Activated CD4-positive, alpha-beta T cell treated with anti-CD3 and anti-CD28 coated beads, Interleukin-2, amount 10 ng/mL, durations not matched to agents 7 days and 5 days (primary cell): ENCODE measurements at regions not wholly inside any gene's neighbourhood (a gene's known extent, or its start where the extent isn't known, plus 50 kb on each side); places are given as distances from the start of the nearest gene placed in this dataset.
"Not testable (repeated sequence)": the region's sequence is repeated elsewhere in the genome, so short reads cannot be mapped to it uniquely, and the experiment has no call there.

ENCODE experiments used
- CTCF ChIA-PET: fragments of 350-600 bp; sonication (Branson Sonifier 250); formaldehyde crosslinking; loops from one replicate; lab custom pipeline; 2021; ENCODE audit warnings: antibody characterized with exemption; lab: Charles Lee
- POLR2A ChIA-PET: fragments of 350-600 bp; sonication (Branson Sonifier 250); formaldehyde crosslinking; loops from one replicate; lab custom pipeline; 2021; ENCODE audit warnings: antibody characterized with exemption; lab: Charles Lee
- DNase-seq: peaks from one replicate; pipeline ENCODE4 v3.0.0-alpha.2; 2020
- H3K27ac Mint-ChIP-seq: one replicate; pipeline ENCODE4 v1.8.0; 2021; ENCODE audit warnings: mild to moderate bottlenecking, moderate library complexity, mixed read lengths
- H3K27me3 Mint-ChIP-seq: one replicate; pipeline ENCODE4 v1.8.0; 2021; ENCODE audit warnings: mixed read lengths
- H3K36me3 Mint-ChIP-seq: one replicate; pipeline ENCODE4 v1.8.0; 2021; ENCODE audit warnings: low read depth, mixed read lengths
- H3K4me1 Mint-ChIP-seq: one replicate; pipeline ENCODE4 v1.8.0; 2021; ENCODE audit warnings: mixed read lengths
- H3K4me3 Mint-ChIP-seq: one replicate; pipeline ENCODE4 v1.8.0; 2021; ENCODE audit warnings: mild to moderate bottlenecking, moderate library complexity, mixed read lengths
- H3K9me3 Mint-ChIP-seq: one replicate; pipeline ENCODE4 v1.8.0; 2021; ENCODE audit warnings: mixed read lengths

DNA sequence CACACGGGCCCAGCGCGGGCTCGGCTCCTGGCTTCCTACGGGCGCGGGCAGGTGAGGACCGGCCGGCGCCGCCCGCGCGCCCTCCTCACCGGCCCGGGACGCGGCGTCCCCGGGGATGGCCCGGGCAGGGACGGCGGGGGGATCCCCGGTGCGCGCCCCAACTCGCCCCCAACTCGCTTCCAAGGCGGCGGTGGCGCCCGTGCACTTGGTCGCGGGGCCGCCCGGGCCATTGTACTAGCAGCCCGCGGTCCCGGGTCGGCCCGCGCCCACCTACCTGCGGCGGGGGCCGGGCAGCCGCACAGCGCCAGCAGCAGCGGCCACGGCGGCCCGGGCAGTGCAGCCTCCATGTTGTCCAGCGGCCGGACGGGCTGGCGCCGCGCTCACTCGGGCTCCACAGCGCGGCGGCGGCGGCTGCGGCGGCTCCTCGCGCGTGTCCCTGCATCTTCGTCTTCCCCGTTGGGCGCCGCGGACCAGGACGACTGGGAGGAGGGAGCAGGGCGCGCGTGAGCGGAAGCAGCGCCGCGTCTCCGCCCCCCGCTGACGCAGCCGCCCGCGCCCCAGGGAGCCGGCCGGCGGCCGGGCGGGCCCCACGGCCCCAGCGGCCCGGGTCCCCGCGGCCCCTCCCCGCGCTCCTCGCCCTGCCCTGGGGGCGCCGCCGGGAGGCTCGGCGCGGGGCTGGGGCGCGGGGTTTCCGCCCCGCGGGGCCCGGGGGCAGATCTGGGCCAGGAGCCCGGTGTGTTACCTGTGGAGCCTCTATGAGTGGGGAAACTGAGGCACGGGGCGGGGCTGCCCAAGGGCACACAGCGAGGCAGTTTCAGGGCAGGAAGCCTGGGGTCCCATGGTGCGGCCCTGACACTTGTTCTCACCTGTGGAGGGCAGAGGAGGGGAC is 159.3 kb upstream of the GRK3 start:
- peaks cover 33% of the 10 kb centered on the region for H3K4me1 Mint-ChIP-seq
- POLR2A ChIA-PET, result no interaction called here

DNA sequence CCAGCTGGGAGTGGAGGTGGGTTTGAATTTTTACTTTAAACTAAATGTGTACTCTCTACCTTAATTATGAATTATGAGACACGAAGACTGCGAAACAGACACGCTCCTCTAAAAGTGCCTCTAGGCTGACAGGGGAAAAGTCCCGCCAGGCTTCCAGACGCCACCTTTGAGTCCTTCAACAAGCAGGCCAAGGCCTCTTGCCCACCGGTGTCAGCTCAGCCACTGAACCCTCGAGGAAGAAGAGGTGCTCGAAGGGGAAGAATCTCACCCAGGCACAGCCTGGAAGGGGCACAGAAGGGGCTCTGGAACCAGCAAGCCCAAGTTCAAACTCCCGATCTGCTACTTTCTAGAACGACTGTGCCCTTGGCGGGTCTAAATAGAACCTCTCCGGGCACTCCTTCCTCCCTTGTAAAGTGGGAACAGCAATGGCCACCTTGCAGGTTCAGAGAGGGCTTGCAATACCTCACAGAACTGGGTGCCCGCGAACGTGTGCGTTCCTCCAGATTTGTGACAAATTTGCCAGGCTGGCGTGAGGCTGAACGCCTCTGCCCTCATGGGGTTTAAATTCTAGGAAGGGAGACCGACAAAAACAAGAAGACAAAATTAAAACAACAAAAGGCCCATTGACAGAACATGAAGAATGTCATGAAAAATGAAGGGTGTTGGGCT is 158.5 kb upstream of the GRK3 start:
- peak overlapping the region; percentile 80 for H3K27ac Mint-ChIP-seq
- H3K27me3 Mint-ChIP-seq, result no peaks in the 10 kb centered on the region
- POLR2A ChIA-PET, result no interaction called here
- no peaks in the 10 kb centered on the region for H3K36me3 Mint-ChIP-seq
- H3K9me3 Mint-ChIP-seq, result no peaks in the 10 kb centered on the region
- CTCF ChIA-PET, result no interaction called here
- no peak for DNase-seq
- peak overlapping the region; percentile 69 for H3K4me3 Mint-ChIP-seq
- H3K4me1 Mint-ChIP-seq, result peaks cover 37% of the 10 kb centered on the region

More for the DNA sequence above, 159.3 kb upstream of the GRK3 start:
- Mint-ChIP-seq H3K27me3 (no peaks in the 10 kb centered on the region), H3K9me3 (no peaks in the 10 kb centered on the region), H3K4me3 (peak overlapping the region; percentile 85), H3K36me3 (no peaks in the 10 kb centered on the region), H3K27ac (peak overlapping the region; percentile 80)
- DNase-seq, result peak; percentile 72
- CTCF ChIA-PET, result no interaction called here

DNA sequence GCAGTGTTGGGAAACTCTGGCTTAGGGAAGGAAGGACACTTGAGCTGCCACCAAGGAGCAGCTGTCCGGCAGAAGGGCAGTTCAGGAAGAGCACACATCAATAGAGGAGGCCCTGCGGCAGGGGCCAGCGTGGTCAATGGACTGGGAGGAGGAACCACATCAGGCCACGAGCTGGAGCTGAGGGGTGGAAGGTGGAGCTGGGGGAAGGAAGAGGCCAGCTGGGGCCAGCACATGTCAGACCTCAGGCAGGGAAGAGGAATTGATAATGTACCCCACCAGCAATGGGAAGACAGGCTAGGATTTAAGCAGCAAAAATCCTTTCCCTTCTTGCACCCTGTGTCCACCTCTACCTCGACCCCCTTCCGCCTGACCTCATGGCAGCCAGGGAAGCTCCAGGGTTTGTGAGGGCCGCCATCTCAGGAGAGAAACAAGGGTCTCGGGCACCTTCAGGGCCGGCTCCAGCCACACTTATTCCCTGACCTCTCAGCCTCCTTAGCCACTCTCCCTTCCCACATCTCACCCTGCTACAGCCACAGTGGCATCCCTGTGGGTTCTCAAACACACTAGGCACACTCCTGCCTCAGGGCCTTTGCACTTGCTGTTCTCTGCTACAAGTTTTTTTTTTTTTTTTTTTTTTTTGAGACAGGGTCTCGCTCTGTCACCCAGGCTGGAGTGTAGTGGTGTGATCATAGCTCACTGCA is 157.8 kb upstream of the GRK3 start:
- H3K36me3 Mint-ChIP-seq, result no peaks in the 10 kb centered on the region
- peak overlapping the region; percentile 69 for H3K4me3 Mint-ChIP-seq
- H3K27me3 Mint-ChIP-seq, result no peaks in the 10 kb centered on the region
- H3K27ac Mint-ChIP-seq, result peak overlapping the region; percentile 13
- no peaks in the 10 kb centered on the region for H3K9me3 Mint-ChIP-seq
- POLR2A ChIA-PET, result no interaction called here
- CTCF ChIA-PET, result no interaction called here
- no peak for DNase-seq
- H3K4me1 Mint-ChIP-seq, result peaks cover 34% of the 10 kb centered on the region

GRCh38 chr22:25407226-25407858 is 157.1 kb upstream of the GRK3 start:
- DNase-seq, result no peak
- Mint-ChIP-seq H3K36me3 (no peaks in the 10 kb centered on the region), H3K4me3 (peak overlapping the region; percentile 25), H3K27me3 (no peaks in the 10 kb centered on the region), H3K27ac (no peak overlapping the region), H3K9me3 (no peaks in the 10 kb centered on the region), H3K4me1 (peaks cover 28% of the 10 kb centered on the region)
- ChIA-PET POLR2A (no interaction called here), CTCF (no interaction called here)

DNA sequence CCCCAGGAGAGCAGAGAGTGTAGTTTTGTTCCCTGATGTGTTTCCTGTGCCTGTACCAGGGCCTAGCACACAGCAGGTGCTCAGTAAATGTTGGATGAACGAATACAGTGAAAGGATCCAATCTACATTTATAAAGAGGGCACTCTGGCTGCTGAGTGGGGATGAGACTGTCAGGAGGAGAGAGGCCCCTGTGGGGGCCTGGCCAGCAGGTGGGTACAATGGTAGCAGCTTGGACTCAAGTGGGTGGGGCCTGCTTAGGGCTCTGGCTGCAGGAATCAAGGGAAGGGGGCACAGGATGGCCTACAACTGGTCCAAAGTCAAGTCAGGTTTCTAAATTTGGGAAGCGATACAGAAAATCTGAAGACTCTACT is 156.6 kb upstream of the GRK3 start:
- POLR2A ChIA-PET, result no interaction called here
- H3K27me3 Mint-ChIP-seq, result peaks cover under 1% of the 10 kb centered on the region
- peaks cover 2% of the 10 kb centered on the region for H3K9me3 Mint-ChIP-seq
- peaks cover 22% of the 10 kb centered on the region for H3K4me1 Mint-ChIP-seq
- DNase-seq, result no peak
- no peak overlapping the region for H3K27ac Mint-ChIP-seq
- CTCF ChIA-PET, result no interaction called here
- no peaks in the 10 kb centered on the region for H3K36me3 Mint-ChIP-seq
- peak overlapping the region; percentile 9 for H3K4me3 Mint-ChIP-seq

DNA sequence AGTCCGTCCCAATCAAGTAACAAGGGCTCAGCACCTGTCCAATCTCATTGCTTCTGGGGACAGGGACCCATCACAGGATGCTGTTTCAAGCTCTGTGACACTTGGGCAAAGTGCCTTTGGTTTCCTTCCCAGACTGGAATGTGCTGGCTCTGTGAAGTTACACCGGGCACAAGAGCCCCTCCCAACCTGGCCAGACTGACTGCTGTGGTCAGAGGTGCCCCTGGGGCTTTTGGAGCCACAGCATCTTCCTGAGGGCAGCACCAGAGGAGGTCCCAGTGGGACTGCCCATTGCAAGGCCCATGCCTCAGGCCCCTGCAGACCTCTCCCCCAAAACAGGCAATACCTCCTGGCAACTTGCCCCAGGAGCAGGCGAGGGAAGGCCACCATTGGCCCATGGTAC is 155.2 kb upstream of the GRK3 start:
- peaks cover 8% of the 10 kb centered on the region for H3K9me3 Mint-ChIP-seq
- H3K27me3 Mint-ChIP-seq, result peaks cover 2% of the 10 kb centered on the region
- H3K36me3 Mint-ChIP-seq, result no peaks in the 10 kb centered on the region
- POLR2A ChIA-PET, result no interaction called here
- peaks cover 9% of the 10 kb centered on the region for H3K4me1 Mint-ChIP-seq
- no peak overlapping the region for H3K27ac Mint-ChIP-seq
- DNase-seq, result no peak
- CTCF ChIA-PET, result no interaction called here
- no peak overlapping the region for H3K4me3 Mint-ChIP-seq

DNA sequence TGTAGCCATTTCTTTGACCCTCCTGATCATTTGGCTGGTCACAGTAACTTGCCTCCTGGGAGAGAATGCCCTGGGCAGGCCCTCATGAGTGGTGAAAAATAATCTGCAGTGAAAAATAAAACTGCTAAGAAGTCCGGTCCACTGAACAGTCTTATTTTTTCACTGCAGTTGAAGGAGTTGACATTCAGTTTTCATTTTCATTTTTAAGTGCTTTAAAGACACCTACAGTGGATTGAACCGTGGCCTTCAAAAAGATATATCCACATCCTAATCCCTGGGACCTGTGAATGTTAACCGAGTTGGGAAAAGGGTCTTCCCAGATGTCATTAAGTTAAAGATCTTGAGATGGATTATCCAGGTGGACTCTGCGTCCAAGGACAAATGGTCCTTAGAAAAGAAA is 153.6 kb upstream of the GRK3 start:
- CTCF ChIA-PET, result interaction anchor here (0.6 kb wide), 1 partner anchor 316 kb away, joined by 3 read pairs; no protein-coding TSS in a partner anchor
- no peak for DNase-seq
- H3K4me1 Mint-ChIP-seq, result peaks cover 8% of the 10 kb centered on the region
- peak overlapping the region; percentile 12 for H3K4me3 Mint-ChIP-seq
- H3K36me3 Mint-ChIP-seq, result no peaks in the 10 kb centered on the region
- peaks cover 8% of the 10 kb centered on the region for H3K9me3 Mint-ChIP-seq
- peaks cover 10% of the 10 kb centered on the region for H3K27me3 Mint-ChIP-seq
- H3K27ac Mint-ChIP-seq, result peak overlapping the region; percentile 81
- POLR2A ChIA-PET, result interaction anchor here (0.6 kb wide), 1 partner anchor 515 kb away, joined by 4 read pairs; no protein-coding TSS in a partner anchor

DNA sequence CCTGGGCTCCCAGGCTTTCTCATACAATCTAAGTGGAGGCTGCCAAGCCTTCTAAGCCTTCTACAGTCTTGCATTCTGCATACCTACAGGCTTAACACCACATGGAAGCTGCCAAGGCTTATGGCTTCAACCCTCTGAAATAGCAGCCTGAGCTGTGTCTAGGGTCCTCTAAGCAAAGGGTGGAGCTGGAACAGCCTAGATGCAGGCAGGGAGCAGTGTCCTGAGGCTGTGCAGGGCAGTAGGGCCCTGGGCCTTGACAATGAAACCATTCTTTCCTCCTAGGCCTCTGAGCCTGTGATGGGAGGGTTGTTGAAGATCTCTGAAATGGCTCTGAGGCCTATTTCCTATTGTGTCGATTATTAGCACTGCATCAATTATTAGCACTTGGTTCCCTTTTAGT is 150.9 kb upstream of the GRK3 start:
- Mint-ChIP-seq H3K4me3 (no peak overlapping the region), H3K27ac (no peak overlapping the region)
- CTCF ChIA-PET, result no interaction called here

DNA sequence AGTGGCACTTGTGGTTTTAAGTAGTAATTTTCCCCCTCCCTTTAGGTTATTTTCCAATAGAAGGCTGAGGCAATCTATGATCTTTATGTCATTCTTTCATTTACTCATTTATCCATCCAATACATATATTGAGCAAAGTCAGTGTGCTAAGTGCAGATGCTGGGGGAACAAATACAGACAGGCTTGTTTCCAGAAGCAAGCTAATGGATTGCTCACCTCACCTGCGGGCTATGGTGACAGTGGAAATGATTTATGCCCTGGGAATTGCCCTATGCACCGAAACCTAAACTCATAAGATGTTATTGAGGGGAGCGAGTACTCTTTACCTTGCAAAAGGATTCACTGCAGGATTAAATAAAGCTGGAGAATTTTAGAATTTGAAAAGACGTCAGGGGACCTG is 148.7 kb upstream of the GRK3 start:
- peaks cover 23% of the 10 kb centered on the region for H3K4me1 Mint-ChIP-seq
- H3K27me3 Mint-ChIP-seq, result peaks cover 47% of the 10 kb centered on the region
- CTCF ChIA-PET, H3K36me3 Mint-ChIP-seq, DNase-seq, H3K4me3 Mint-ChIP-seq, POLR2A ChIA-PET, H3K27ac Mint-ChIP-seq, H3K9me3 Mint-ChIP-seq: not testable (repeated sequence)

More for the DNA sequence above, 150.9 kb upstream of the GRK3 start:
- H3K36me3 Mint-ChIP-seq, result peaks cover 3% of the 10 kb centered on the region
- POLR2A ChIA-PET, result no interaction called here
- DNase-seq, result no peak
- H3K9me3 Mint-ChIP-seq, result peaks cover 8% of the 10 kb centered on the region
- H3K27me3 Mint-ChIP-seq, result peaks cover 27% of the 10 kb centered on the region
- H3K4me1 Mint-ChIP-seq, result peaks cover 7% of the 10 kb centered on the region

DNA sequence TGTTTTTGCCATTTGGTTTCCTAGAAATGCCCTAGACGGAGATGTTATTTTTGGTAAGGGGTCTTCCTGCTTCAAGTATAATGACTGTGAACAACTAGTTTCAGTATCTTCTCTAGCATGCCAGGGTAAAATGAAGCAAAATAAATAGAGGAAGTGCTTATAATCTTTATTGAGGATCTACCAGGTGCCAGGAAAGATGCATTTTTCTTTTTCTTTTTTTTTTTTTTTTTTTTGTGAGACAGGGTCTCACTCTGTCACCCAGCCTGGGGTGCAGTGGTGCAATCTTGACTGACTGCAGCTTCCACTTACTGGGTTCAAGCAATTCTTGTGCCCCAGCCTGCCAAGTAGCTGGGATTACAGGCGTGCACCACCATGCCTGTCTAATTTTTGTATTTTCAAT is 146.6 kb upstream of the GRK3 start:
- H3K9me3 Mint-ChIP-seq, H3K4me3 Mint-ChIP-seq, DNase-seq, POLR2A ChIA-PET, H3K36me3 Mint-ChIP-seq, H3K27ac Mint-ChIP-seq: not testable (repeated sequence)
- H3K27me3 Mint-ChIP-seq, result peaks cover 61% of the 10 kb centered on the region
- CTCF ChIA-PET, result interaction anchor here (0.7 kb wide), 1 partner anchor 87 kb away, joined by 3 read pairs; no protein-coding TSS in a partner anchor
- H3K4me1 Mint-ChIP-seq, result peaks cover 25% of the 10 kb centered on the region

GRCh38 chr22:25419247-25420113 is 145.0 kb upstream of the GRK3 start:
- H3K27ac Mint-ChIP-seq, result peak overlapping the region; percentile 43
- POLR2A ChIA-PET, result no interaction called here

GRCh38 chr22:25420114-25420441 is 144.4 kb upstream of the GRK3 start:
- Mint-ChIP-seq H3K4me1 (peaks cover 25% of the 10 kb centered on the region), H3K27me3 (peaks cover 75% of the 10 kb centered on the region)
- H3K36me3 Mint-ChIP-seq, H3K27ac Mint-ChIP-seq, H3K4me3 Mint-ChIP-seq, DNase-seq, H3K9me3 Mint-ChIP-seq, POLR2A ChIA-PET: not testable (repeated sequence)
- CTCF ChIA-PET, result interaction anchor here (0.6 kb wide), 2 partner anchors 57 to 264 kb away, joined by 3 read pairs; no protein-coding TSS in a partner anchor

More at GRCh38 chr22:25419247-25420113, 145.0 kb upstream of the GRK3 start:
- Mint-ChIP-seq H3K9me3 (no peaks in the 10 kb centered on the region), H3K4me3 (peak overlapping the region; percentile 1), H3K27me3 (peaks cover 74% of the 10 kb centered on the region), H3K4me1 (peaks cover 25% of the 10 kb centered on the region), H3K36me3 (peaks cover 6% of the 10 kb centered on the region)
- DNase-seq, result no peak
- CTCF ChIA-PET, result interaction anchor here (0.6 kb wide), 2 partner anchors 56 to 265 kb away, joined by 3 read pairs; no protein-coding TSS in a partner anchor
